Liver (tissue), 3 donors: ENCODE measurements at regions not wholly inside any gene's neighbourhood (a gene's known extent, or its start where the extent isn't known, plus 50 kb on each side); places are given as distances from the start of the nearest gene placed in this dataset.

Experiments used
- ATF3 ChIP-seq: IDR thresholded peaks from 2 replicates; pipeline ENCODE4 v1.6.1; 2016; ENCODE audit warnings: antibody characterized with exemption
- CTCF ChIP-seq: fragments of 150-350 bp; IDR thresholded peaks from 2 replicates; pipeline ENCODE4 v1.5.1; 2017; ENCODE audit warnings: improper control_type of control experiment, low read depth, low read length; ENCODE audit not compliant: missing input control
- JUND ChIP-seq, 2 donors: IDR thresholded peaks; 2 replicates each; pipeline ENCODE4 v1.6.1; 2016; ENCODE audit warnings: antibody characterized with exemption in 2 of 2
- MAX ChIP-seq: IDR thresholded peaks from 2 replicates; pipeline ENCODE4 v1.6.1; 2016; ENCODE audit warnings: antibody characterized with exemption
- SP1 ChIP-seq: IDR thresholded peaks from 2 replicates; pipeline ENCODE4 v1.6.1; 2018; ENCODE audit warnings: antibody characterized with exemption, mild to moderate bottlenecking
- TF ChIP-seq, protein P1 (sequence below): IDR thresholded peaks from 2 replicates; pipeline ENCODE4 v1.6.1; 2016; ENCODE audit warnings: antibody characterized with exemption, mild to moderate bottlenecking
- donor health status: healthy.
- donor health status: healthy.

DNA sequence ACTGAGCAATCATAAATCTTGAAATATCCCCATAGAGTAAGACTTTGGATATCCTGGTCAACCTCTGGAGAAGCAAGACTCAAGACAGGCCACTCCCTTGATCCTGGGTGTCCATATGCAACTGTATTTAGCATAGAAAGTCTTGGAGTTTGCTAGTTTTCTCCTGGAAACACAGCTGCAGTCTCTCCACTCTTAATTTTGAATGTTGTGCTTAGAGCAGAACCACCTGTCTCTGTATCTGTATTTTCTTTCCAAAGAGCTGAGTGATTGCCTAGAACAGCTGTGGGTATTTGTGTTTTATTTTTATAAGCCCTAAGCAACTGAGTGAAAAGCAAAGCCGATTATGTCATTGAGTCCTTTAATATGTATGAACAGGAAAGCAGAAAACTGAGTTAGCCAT is 64.1 kb upstream of the ADAM23 start:
- TF ChIP-seq MAX (no peak), CTCF (no peak), ATF3 (no peak), JUND (IDR thresholded peaks at IDR 0.05) (no peak), SP1 (no peak)
- TF ChIP-seq, protein P1, sequence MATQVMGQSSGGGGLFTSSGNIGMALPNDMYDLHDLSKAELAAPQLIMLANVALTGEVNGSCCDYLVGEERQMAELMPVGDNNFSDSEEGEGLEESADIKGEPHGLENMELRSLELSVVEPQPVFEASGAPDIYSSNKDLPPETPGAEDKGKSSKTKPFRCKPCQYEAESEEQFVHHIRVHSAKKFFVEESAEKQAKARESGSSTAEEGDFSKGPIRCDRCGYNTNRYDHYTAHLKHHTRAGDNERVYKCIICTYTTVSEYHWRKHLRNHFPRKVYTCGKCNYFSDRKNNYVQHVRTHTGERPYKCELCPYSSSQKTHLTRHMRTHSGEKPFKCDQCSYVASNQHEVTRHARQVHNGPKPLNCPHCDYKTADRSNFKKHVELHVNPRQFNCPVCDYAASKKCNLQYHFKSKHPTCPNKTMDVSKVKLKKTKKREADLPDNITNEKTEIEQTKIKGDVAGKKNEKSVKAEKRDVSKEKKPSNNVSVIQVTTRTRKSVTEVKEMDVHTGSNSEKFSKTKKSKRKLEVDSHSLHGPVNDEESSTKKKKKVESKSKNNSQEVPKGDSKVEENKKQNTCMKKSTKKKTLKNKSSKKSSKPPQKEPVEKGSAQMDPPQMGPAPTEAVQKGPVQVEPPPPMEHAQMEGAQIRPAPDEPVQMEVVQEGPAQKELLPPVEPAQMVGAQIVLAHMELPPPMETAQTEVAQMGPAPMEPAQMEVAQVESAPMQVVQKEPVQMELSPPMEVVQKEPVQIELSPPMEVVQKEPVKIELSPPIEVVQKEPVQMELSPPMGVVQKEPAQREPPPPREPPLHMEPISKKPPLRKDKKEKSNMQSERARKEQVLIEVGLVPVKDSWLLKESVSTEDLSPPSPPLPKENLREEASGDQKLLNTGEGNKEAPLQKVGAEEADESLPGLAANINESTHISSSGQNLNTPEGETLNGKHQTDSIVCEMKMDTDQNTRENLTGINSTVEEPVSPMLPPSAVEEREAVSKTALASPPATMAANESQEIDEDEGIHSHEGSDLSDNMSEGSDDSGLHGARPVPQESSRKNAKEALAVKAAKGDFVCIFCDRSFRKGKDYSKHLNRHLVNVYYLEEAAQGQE = no peak
